HepG2 (cell line): ENCODE measurements at regions not wholly inside any gene's neighbourhood (a gene's known extent, or its start where the extent isn't known, plus 50 kb on each side); places are given as distances from the start of the nearest gene placed in this dataset.

Source experiments
- ATAC-seq: fragments of 200-7000 bp; cut with Tn5 transposase; 3 replicates; pipeline ENCODE4 v1.9.1; 2020; ENCODE audit warnings: mild to moderate bottlenecking, moderate library complexity
- BruUV-seq: library from RNA; stranded (reverse); fragments of 400-500 nt; replicated peaks from 2 replicates; lab custom pipeline; 2021; lab: Mats Ljungman, UMichigan
- CTCF ChIA-PET: fragments of 300-600 bp; formaldehyde crosslinking; extraction: SDS; loops from one replicate; lab custom pipeline; 2021; ENCODE audit warnings: low total read pairs, inconsistent platforms, low intra/inter-chr PET ratio; lab: Yijun Ruan, JAX
- POLR2A ChIA-PET: fragments of 350-600 bp; sonication (Branson Sonifier 250); formaldehyde crosslinking; loops from one replicate; lab custom pipeline; 2020; ENCODE audit warnings: antibody characterized with exemption, inconsistent platforms; lab: Yijun Ruan, JAX
- DNase-seq: peaks from one replicate; pipeline ENCODE4 v3.0.0-alpha.2; 2015; ENCODE audit warnings: low spot score
- FAIRE-seq: peaks from 3 replicates; lab custom pipeline; 2011; peaks lifted over from hg19 to GRCh38; lab: Jason Lieb, UNC
- H2AFZ ChIP-seq: one replicate; pipeline ENCODE4 v1.6.1; 2011; ENCODE audit warnings: low read length, inconsistent platforms
- H3K27ac ChIP-seq: fragments of 300-600 bp; 3 replicates; pipeline ENCODE4 v1.8.0; 2011; ENCODE audit warnings: mixed run types, mild to moderate bottlenecking, mixed read lengths, low read length, inconsistent platforms; ENCODE audit not compliant: insufficient read depth; ENCODE audit errors: extremely low read length
- H3K27me3 ChIP-seq, 2 experiments: fragments of 200-600 bp in 1 of 2; 2 replicates in 1 of 2; 3 replicates in 1 of 2; pipeline versions ENCODE4 v1.6.0 to v1.8.0; 2011; ENCODE audit warnings: low read length in 2 of 2, mild to moderate bottlenecking in 2 of 2, moderate library complexity in 2 of 2, inconsistent platforms in 1 of 2; ENCODE audit not compliant: insufficient read depth in 2 of 2, control insufficient read depth in 1 of 2
- H3K36me3 ChIP-seq, 2 experiments: fragments of 200-600 bp in 1 of 2; replicated peaks in 1 of 2; 2 replicates in 1 of 2; 3 replicates in 1 of 2; pipeline versions ENCODE4 v1.5.1 to v1.8.0; 2011; ENCODE audit warnings: low read length in 2 of 2, inconsistent platforms in 1 of 2; ENCODE audit not compliant: insufficient read depth in 2 of 2, control insufficient read depth in 1 of 2
- H3K4me1 ChIP-seq: 2 replicates; pipeline ENCODE4 v1.5.1; 2012; ENCODE audit warnings: low read length, inconsistent platforms; ENCODE audit not compliant: insufficient read depth
- H3K4me2 ChIP-seq: 2 replicates; pipeline ENCODE4 v1.6.0; 2011; ENCODE audit warnings: low read depth, low read length, inconsistent platforms
- H3K4me3 ChIP-seq, 3 experiments: fragments of 200-600 bp in 1 of 3; sonication (generic), shearing (Covaris generic) in 1 of 3; replicated peaks in 1 of 3; 2 replicates each; pipeline ENCODE4 v1.5.1; 2011 to 2016; ENCODE audit warnings: low read length in 3 of 3, inconsistent platforms in 2 of 3, low read depth in 2 of 3, mild to moderate bottlenecking in 2 of 3, control low read depth in 1 of 3, mixed read lengths in 1 of 3; ENCODE audit not compliant: insufficient read depth in 1 of 3
- H3K79me2 ChIP-seq: one replicate; pipeline ENCODE4 v1.6.1; 2011; ENCODE audit warnings: low read length, inconsistent platforms; ENCODE audit not compliant: insufficient read depth
- H3K9ac ChIP-seq: 2 replicates; pipeline ENCODE4 v1.6.0; 2011; ENCODE audit warnings: mild to moderate bottlenecking, low read depth, low read length, inconsistent platforms; ENCODE audit not compliant: insufficient read depth
- H3K9me3 ChIP-seq: 2 replicates; pipeline ENCODE4 v1.5.1; 2012; ENCODE audit warnings: mild to moderate bottlenecking, low read length
- H4K20me1 ChIP-seq: 2 replicates; pipeline ENCODE4 v1.6.0; 2011; ENCODE audit warnings: inconsistent platforms, mild to moderate bottlenecking, low read length, moderate library complexity; ENCODE audit not compliant: insufficient read depth
- ATM ChIP-seq: fragments of 450-650 bp; IDR thresholded peaks from 2 replicates; pipeline ENCODE4 v1.7.1; 2017; ENCODE audit warnings: mild to moderate bottlenecking, borderline replicate concordance
- BCL3 ChIP-seq: sonication (generic); formaldehyde crosslinking; IDR thresholded peaks from 2 replicates; pipeline ENCODE4 v1.5.1; 2020; ENCODE audit warnings: mild to moderate bottlenecking, missing genetic modification reagents, moderate library complexity
- CAMTA2 ChIP-seq: sonication (generic); formaldehyde crosslinking; IDR thresholded peaks from 2 replicates; pipeline ENCODE4 v1.4.0; 2020; ENCODE audit warnings: mild to moderate bottlenecking, missing genetic modification reagents, borderline replicate concordance
- CBX5 ChIP-seq: sonication (generic); formaldehyde crosslinking; IDR thresholded peaks from 2 replicates; pipeline ENCODE4 v1.4.0; 2020; ENCODE audit warnings: missing genetic modification reagents, borderline replicate concordance
- DBP ChIP-seq: sonication (generic); formaldehyde crosslinking; IDR thresholded peaks from 2 replicates; pipeline ENCODE4 v1.4.0; 2020; ENCODE audit warnings: missing genetic modification reagents; ENCODE audit errors: not compliant biosample characterization
- DPF2 ChIP-seq: sonication (generic); formaldehyde crosslinking; IDR thresholded peaks from 2 replicates; pipeline ENCODE4 v1.4.0; 2020; ENCODE audit warnings: mild to moderate bottlenecking, low read depth, missing genetic modification reagents, borderline replicate concordance
- KLF9 ChIP-seq: IDR thresholded peaks from 2 replicates; pipeline ENCODE4 v1.6.1; 2016; ENCODE audit warnings: low read depth
- NCOR1 ChIP-seq: fragments of 200-600 bp; sonication (generic); IDR thresholded peaks from 2 replicates; pipeline ENCODE4 v1.7.0; 2017; ENCODE audit warnings: antibody characterized with exemption, low read length, borderline replicate concordance
- POLR2AphosphoS5 ChIP-seq: IDR thresholded peaks from 2 replicates; pipeline ENCODE4 v1.6.1; 2012; ENCODE audit warnings: low read depth, low read length
- ZFP37 ChIP-seq: sonication (generic); formaldehyde crosslinking; IDR thresholded peaks from 2 replicates; pipeline ENCODE4 v1.4.0; 2020; ENCODE audit warnings: missing genetic modification reagents, borderline replicate concordance
- ZNF407 ChIP-seq: sonication (generic); formaldehyde crosslinking; IDR thresholded peaks from one replicate; pipeline ENCODE4 v1.5.1; 2020; ENCODE audit warnings: mild to moderate bottlenecking, missing genetic modification reagents; ENCODE audit errors: not compliant biosample characterization
- ZNF546 ChIP-seq: sonication (generic); formaldehyde crosslinking; conservative IDR thresholded peaks from 2 replicates; pipeline ENCODE4 v1.8.1; 2023; ENCODE audit warnings: mild to moderate bottlenecking, missing genetic modification reagents
- WGBS: methylation state at CpG from one replicate; pipeline ENCODE4 v1.1.6; 2017; ENCODE audit warnings: low lambda C conversion rate; 5-methylcytosine and 5-hydroxymethylcytosine counted together
- in situ Hi-C: cut with HindIII; loops from 2 replicates; pipeline ENCODE4 v1.10.0; 2017; ENCODE audit warnings: low pct_unique_long_range_greater_than_20kb; ENCODE audit not compliant: extremely low pct_ligation_motif_present
- intact Hi-C: fragments of 100-400 bp; cut with micrococcal nuclease; formaldehyde crosslinking; loops from one replicate; pipeline ENCODE4 v1.10.0; 2022; ENCODE audit not compliant: unreplicated experiment

- no peak for TF ChIP-seq ZFP37 (CRISPR knock-in tag)
- no peak for TF ChIP-seq NCOR1
- no peak for TF ChIP-seq POLR2AphosphoS5
- TF ChIP-seq DBP, result no peak
- TF ChIP-seq ZNF546 (CRISPR knock-in tag), result no peak
- no peak for TF ChIP-seq CBX5 (CRISPR knock-in tag)
- TF ChIP-seq DPF2 (CRISPR knock-in tag), result no peak
- TF ChIP-seq, all 625 proteins: peak for 0
These were observed 90.8 kb downstream of the DHCR7 start (continued) for GRCh38 chr11:71357414-71357813.

- H2AFZ ChIP-seq, result no peak overlapping the region
- no peak overlapping the region for H3K27ac ChIP-seq
- no peak overlapping the region for H3K9ac ChIP-seq
- POLR2A ChIA-PET, result no interaction called here
- in situ Hi-C loops, result no loop called here
- no peaks in the 10 kb centered on the region for H3K4me1 ChIP-seq
- 0% methylated on average over 4 of the region's 6 CpGs for WGBS
- CTCF ChIA-PET, result no interaction called here
- no peak for FAIRE-seq
- no peaks in the 10 kb centered on the region for H4K20me1 ChIP-seq
- no peaks in the 10 kb centered on the region for H3K36me3 ChIP-seq
- no peak overlapping the region for H3K4me3 ChIP-seq
- H3K4me2 ChIP-seq, result no peak overlapping the region
- BruUV-seq, result no TSS peak
- no peaks in the 10 kb centered on the region for H3K79me2 ChIP-seq
- no peak; the same call in 2 of the 3 replicates for ATAC-seq
- intact Hi-C loops, result no loop called here
- DNase-seq, result no peak
- peaks cover 3% of the 10 kb centered on the region; the same call in 1 of the 2 replicates for H3K9me3 ChIP-seq
- peaks cover 2 to 25% of the 10 kb centered on the region in 2 experiments; a peak in 2 of 5 replicates for H3K27me3 ChIP-seq
- TF ChIP-seq CAMTA2 (CRISPR knock-in tag) (no peak), ATM (no peak), ZNF407 (no peak), KLF9 (CRISPR knock-in tag) (no peak), BCL3 (CRISPR knock-in tag) (no peak)
These were observed 91.3 kb downstream of the DHCR7 start for GRCh38 chr11:71356904-71357303.
